Mesendoderm (in vitro differentiated cells): ENCODE measurements at regions not wholly inside any gene's neighbourhood (a gene's known extent, or its start where the extent isn't known, plus 50 kb on each side); places are given as distances from the start of the nearest gene placed in this dataset.
A peak's percentile ranks its signal among the peaks of the same experiment; 100 is the strongest.
"Not testable (repeated sequence)": the region's sequence is repeated elsewhere in the genome, so short reads cannot be mapped to it uniquely, and the experiment has no call there.

Experiments used
- DNase-seq: peaks from one replicate; pipeline ENCODE4 v3.0.0; 2013
- H2AK5ac ChIP-seq: 2 replicates; pipeline ENCODE4 v1.6.1; 2013; ENCODE audit warnings: low read length, inconsistent platforms
- H2BK120ac ChIP-seq: 2 replicates; pipeline ENCODE4 v1.6.1; 2013; ENCODE audit warnings: low read depth, mild to moderate bottlenecking, low read length, moderate library complexity, mixed read lengths
- H2BK15ac ChIP-seq: replicated peaks from 2 replicates; pipeline ENCODE4 v1.6.1; 2013; ENCODE audit warnings: low read depth, mild to moderate bottlenecking, moderate library complexity
- H2BK5ac ChIP-seq: 2 replicates; pipeline ENCODE4 v1.6.1; 2013; ENCODE audit warnings: low read length, inconsistent platforms
- H3K18ac ChIP-seq: 2 replicates; pipeline ENCODE4 v1.6.1; 2013; ENCODE audit warnings: mild to moderate bottlenecking, low read length, mixed read lengths
- H3K23ac ChIP-seq: one replicate; pipeline ENCODE4 v1.6.1; 2013; ENCODE audit warnings: low read length
- H3K27ac ChIP-seq: 2 replicates; pipeline ENCODE4 v1.5.1; 2013; ENCODE audit warnings: low read depth, mild to moderate bottlenecking, inconsistent platforms, low read length, moderate library complexity
- H3K27me3 ChIP-seq: 2 replicates; pipeline ENCODE4 v1.6.1; 2013; ENCODE audit warnings: low read length, control low read depth, mild to moderate bottlenecking, inconsistent platforms; ENCODE audit not compliant: insufficient read depth, poor library complexity
- H3K36me3 ChIP-seq: 2 replicates; pipeline ENCODE4 v1.6.1; 2013; ENCODE audit warnings: low read length, inconsistent platforms; ENCODE audit not compliant: control insufficient read depth, insufficient read depth
- H3K4ac ChIP-seq: one replicate; pipeline ENCODE4 v1.6.1; 2013; ENCODE audit warnings: low read depth, mild to moderate bottlenecking, low read length, moderate library complexity
- H3K4me1 ChIP-seq: 2 replicates; pipeline ENCODE4 v1.6.1; 2013; ENCODE audit warnings: low read depth, low read length, inconsistent platforms; ENCODE audit not compliant: control insufficient read depth
- H3K4me2 ChIP-seq: 2 replicates; pipeline ENCODE4 v1.6.1; 2013; ENCODE audit warnings: low read length
- H3K4me3 ChIP-seq: 2 replicates; pipeline ENCODE4 v1.5.1; 2013; ENCODE audit warnings: mild to moderate bottlenecking, low read length
- H3K56ac ChIP-seq: one replicate; pipeline ENCODE4 v1.6.1; 2013; ENCODE audit warnings: low read length
- H3K79me1 ChIP-seq: 2 replicates; pipeline ENCODE4 v1.6.1; 2013; ENCODE audit warnings: low read length, inconsistent platforms
- H3K79me2 ChIP-seq: 2 replicates; pipeline ENCODE4 v1.6.1; 2013; ENCODE audit warnings: mild to moderate bottlenecking, low read length; ENCODE audit not compliant: control insufficient read depth, insufficient read depth
- H3K9ac ChIP-seq: 2 replicates; pipeline ENCODE4 v1.6.1; 2013; ENCODE audit warnings: low read length, inconsistent platforms
- H4K5ac ChIP-seq: one replicate; pipeline ENCODE4 v1.6.1; 2013; ENCODE audit warnings: low read length
- H4K8ac ChIP-seq: one replicate; pipeline ENCODE4 v1.6.1; 2013; ENCODE audit warnings: low read depth, mild to moderate bottlenecking, control low read depth, low read length, moderate library complexity
- WGBS: extraction: QIAGEN DNeasy Blood & Tissue Kit; methylation state at CpG from one replicate; pipeline ENCODE4 v1.1.7; 2013; ENCODE audit warnings: low lambda C conversion rate, missing lambda C conversion rate; ENCODE audit not compliant: insufficient coverage; ENCODE audit errors: extremely low coverage; 5-methylcytosine and 5-hydroxymethylcytosine counted together

DNA sequence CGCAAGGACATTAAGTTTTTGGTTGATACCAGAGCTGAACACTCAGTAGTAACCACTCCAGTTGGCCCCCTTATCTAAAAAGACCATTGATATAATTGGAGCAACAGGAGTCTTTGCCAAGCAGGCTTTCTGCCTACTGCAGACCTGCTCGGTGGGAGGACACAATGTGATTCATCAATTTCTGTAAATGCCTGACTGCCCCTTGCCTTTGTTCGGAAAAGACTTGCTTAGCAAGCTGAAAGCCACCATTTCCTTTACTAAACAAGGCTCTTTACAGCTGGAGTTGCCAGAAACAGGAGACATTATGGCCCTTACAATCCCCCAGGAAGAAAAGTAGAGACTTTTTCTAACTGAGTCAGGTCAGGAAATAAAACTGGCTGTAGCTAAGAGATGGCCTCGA, 1045.9 kb downstream of the CDY2B start:
- no peak overlapping the region for H3K18ac ChIP-seq
- no peaks in the 10 kb centered on the region for H3K4me1 ChIP-seq
- H3K56ac ChIP-seq, result no peak overlapping the region
- no CpG with 5 or more reads among the region's 4 CpGs for WGBS
- no peak overlapping the region for H2BK5ac ChIP-seq
- H3K4ac ChIP-seq, result no peak overlapping the region
- no peak overlapping the region for H3K23ac ChIP-seq
- H3K4me2 ChIP-seq, result no peak overlapping the region
- no peaks in the 10 kb centered on the region for H3K79me1 ChIP-seq
- H2BK120ac ChIP-seq, result no peak overlapping the region
- no peak overlapping the region for H3K4me3 ChIP-seq
- no peak overlapping the region for H4K5ac ChIP-seq
- no peak overlapping the region for H2BK15ac ChIP-seq
- H3K36me3 ChIP-seq, result no peaks in the 10 kb centered on the region
- H3K79me2 ChIP-seq, result no peaks in the 10 kb centered on the region
- no peak overlapping the region for H3K27ac ChIP-seq
- H2AK5ac ChIP-seq, result no peak overlapping the region
- H4K8ac ChIP-seq, result no peak overlapping the region
- no peak for DNase-seq
- H3K27me3 ChIP-seq, result no peaks in the 10 kb centered on the region
- H3K9ac ChIP-seq, result no peak overlapping the region

DNA sequence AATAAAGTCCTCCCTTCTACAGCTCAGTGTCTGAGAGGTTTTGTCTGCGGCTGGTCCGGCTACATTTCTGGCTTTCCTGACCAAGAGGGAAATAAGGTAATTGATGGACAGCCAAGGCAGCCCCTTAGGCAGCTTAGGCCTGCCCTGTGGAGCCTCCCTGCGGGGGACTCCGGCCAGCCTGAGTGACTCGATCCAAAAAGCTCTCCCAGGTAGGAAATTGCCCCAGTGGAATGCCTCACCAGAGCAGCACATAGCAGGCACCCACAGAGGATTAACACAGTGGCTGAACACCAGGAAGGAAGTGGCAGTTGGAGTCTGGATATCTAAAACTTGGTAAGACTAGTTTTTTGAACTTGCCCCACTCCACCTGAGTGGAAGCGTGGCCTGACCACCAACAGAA, 1048.3 kb downstream of the CDY2B start:
- no peak overlapping the region for H4K8ac ChIP-seq
- no peaks in the 10 kb centered on the region for H3K79me2 ChIP-seq
- no CpG with 5 or more reads among the region's 6 CpGs for WGBS
- H2BK5ac ChIP-seq, result no peak overlapping the region
- no peak overlapping the region for H4K5ac ChIP-seq
- H3K56ac ChIP-seq, result no peak overlapping the region
- DNase-seq, result peak; percentile 4
- no peak overlapping the region for H3K9ac ChIP-seq
- no peak overlapping the region for H3K4me3 ChIP-seq
- H3K27ac ChIP-seq, result no peak overlapping the region
- no peak overlapping the region for H2BK15ac ChIP-seq
- H2AK5ac ChIP-seq, result no peak overlapping the region
- no peak overlapping the region for H3K23ac ChIP-seq
- no peak overlapping the region for H3K4me2 ChIP-seq
- no peak overlapping the region for H3K18ac ChIP-seq
- no peaks in the 10 kb centered on the region for H3K36me3 ChIP-seq
- no peak overlapping the region for H2BK120ac ChIP-seq
- no peaks in the 10 kb centered on the region for H3K4me1 ChIP-seq
- H3K4ac ChIP-seq, result no peak overlapping the region
- H3K79me1 ChIP-seq, result no peaks in the 10 kb centered on the region
- no peaks in the 10 kb centered on the region for H3K27me3 ChIP-seq

DNA sequence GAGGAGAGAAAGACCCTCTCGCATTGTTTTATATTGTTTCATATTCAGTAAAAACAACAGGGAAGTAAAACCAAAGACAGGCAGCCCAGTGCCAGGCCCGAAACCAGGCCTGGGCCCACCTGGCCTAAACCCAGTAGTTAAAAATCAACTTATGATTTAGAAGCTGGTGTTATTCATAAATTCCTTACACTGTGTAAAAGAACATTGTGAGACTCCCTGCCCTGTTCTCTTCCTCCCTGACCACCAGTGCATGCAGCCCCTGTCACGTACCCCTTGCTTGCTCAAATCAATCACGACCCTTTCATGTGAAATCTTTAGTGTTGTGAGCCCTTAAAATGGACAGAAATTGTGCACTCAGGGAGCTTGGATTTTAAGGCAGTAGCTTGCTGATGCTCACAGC, 1048.7 kb downstream of the CDY2B start:
- not testable (repeated sequence) for H3K4ac ChIP-seq, H3K4me2 ChIP-seq, H3K56ac ChIP-seq, H3K9ac ChIP-seq, H4K8ac ChIP-seq, H3K23ac ChIP-seq, H2BK120ac ChIP-seq, H3K79me2 ChIP-seq, H2BK5ac ChIP-seq, H4K5ac ChIP-seq, H3K36me3 ChIP-seq, H2BK15ac ChIP-seq, H3K27me3 ChIP-seq, H3K4me1 ChIP-seq, H3K79me1 ChIP-seq, H2AK5ac ChIP-seq, DNase-seq, H3K4me3 ChIP-seq, H3K27ac ChIP-seq, H3K18ac ChIP-seq
- WGBS, result no CpG with 5 or more reads among the region's 4 CpGs

DNA sequence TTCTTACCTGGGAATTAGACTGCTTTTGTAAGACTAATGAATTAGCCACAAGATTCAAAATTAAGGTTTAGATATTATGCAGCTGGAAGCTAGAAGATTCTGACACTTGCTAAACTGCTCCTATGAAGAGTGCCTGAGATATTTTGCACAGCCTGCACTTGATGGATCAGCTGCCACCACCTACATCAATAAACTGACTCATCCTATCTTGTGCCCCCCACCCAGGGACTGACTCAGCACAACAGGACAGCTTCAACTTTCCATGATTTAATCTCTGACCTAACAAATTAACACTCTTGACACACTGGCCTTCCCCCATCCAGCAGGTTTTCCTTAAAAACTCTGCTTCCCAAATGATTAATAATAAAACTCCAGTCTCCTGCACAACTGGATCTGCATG, 1072.3 kb downstream of the CDY2B start:
- Histone ChIP-seq H2AK5ac (no peak overlapping the region), H3K56ac (no peak overlapping the region), H3K4me2 (no peak overlapping the region), H3K79me1 (no peaks in the 10 kb centered on the region), H2BK120ac (no peak overlapping the region), H3K4ac (no peak overlapping the region), H2BK15ac (no peak overlapping the region), H4K8ac (no peak overlapping the region), H3K4me3 (no peak overlapping the region), H3K23ac (no peak overlapping the region), H3K36me3 (no peaks in the 10 kb centered on the region), H3K27ac (no peak overlapping the region), H3K27me3 (no peaks in the 10 kb centered on the region), H3K9ac (no peak overlapping the region), H3K18ac (no peak overlapping the region), H3K79me2 (no peaks in the 10 kb centered on the region), H2BK5ac (no peak overlapping the region), H4K5ac (no peak overlapping the region), H3K4me1 (no peaks in the 10 kb centered on the region)
- DNase-seq, result no peak
